GM18505 (cell line): ENCODE measurements at regions not wholly inside any gene's neighbourhood (a gene's known extent, or its start where the extent isn't known, plus 50 kb on each side); places are given as distances from the start of the nearest gene placed in this dataset.
"Not testable (repeated sequence)": the region's sequence is repeated elsewhere in the genome, so short reads cannot be mapped to it uniquely, and the experiment has no call there.

ENCODE experiments used
- ATAC-seq: cut with Tn5 transposase; IDR thresholded peaks from one replicate; pipeline ENCODE4 v1.9.1; 2021; ENCODE audit not compliant: unreplicated experiment

GRCh38 chr17:16830219-16830618, 140.2 kb downstream of the CCDC144A start:
- ATAC-seq: not testable (repeated sequence)
